ENCODE measurements at regions not wholly inside any gene's neighbourhood (a gene's known extent, or its start where the extent isn't known, plus 50 kb on each side); places are given as distances from the start of the nearest gene placed in this dataset.

DNA sequence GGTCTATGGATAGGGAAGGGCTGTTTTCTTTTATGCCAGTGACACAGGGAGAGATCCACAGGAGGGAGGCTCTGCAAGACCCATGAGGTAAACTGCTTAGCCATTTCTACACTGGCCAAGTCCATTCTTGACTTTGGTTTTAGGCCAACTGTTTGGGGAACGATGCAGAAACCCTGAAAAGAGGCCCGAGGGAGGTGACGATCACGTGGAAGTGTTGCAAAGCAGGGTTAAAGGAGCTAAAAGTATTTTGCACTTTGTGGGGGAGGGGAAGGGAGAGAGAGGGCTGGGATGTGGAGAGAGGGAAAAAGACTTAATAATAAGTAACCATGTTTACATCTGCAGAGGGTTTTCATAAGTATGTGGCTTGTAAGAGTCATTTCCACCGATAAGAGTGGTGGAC, 239.7 kb downstream of the EMX2 start:
- intact Hi-C loops (cut with DNase I): no loop called here

GRCh38 chr10:117783698-117784395, 241.3 kb downstream of the EMX2 start:
- Histone ChIP-seq H3K4me3 (no peak overlapping the region), H3K36me3 (no peaks in the 10 kb centered on the region), H3K27ac (no peak overlapping the region), H3K27me3 (no peaks in the 10 kb centered on the region), H3K4me1 (no peaks in the 10 kb centered on the region), H3K9me3 (no peaks in the 10 kb centered on the region)
- intact Hi-C loops (cut with DNase I): no loop called here
- DNase-seq: no peak
- WGBS, 2 donors: 84 to 92% methylated on average over 9 to 14 of the region's 14 CpGs
- no peak for TF ChIP-seq CTCF (IDR thresholded peaks at IDR 0.05)
- TF ChIP-seq POLR2A (IDR thresholded peaks at IDR 0.05): no peak

More for the DNA sequence above, 239.7 kb downstream of the EMX2 start:
- WGBS, 2 donors: 16 to 32% methylated on average over 5 of the region's 5 CpGs
- no peak overlapping the region for H3K27ac ChIP-seq
- no peaks in the 10 kb centered on the region for H3K36me3 ChIP-seq
- H3K9me3 ChIP-seq: no peaks in the 10 kb centered on the region
- no peaks in the 10 kb centered on the region for H3K4me1 ChIP-seq
- no peaks in the 10 kb centered on the region for H3K27me3 ChIP-seq
- DNase-seq: no peak
- no peak overlapping the region for H3K4me3 ChIP-seq
- no peak for TF ChIP-seq POLR2A (IDR thresholded peaks at IDR 0.05)
- TF ChIP-seq CTCF (IDR thresholded peaks at IDR 0.05): no peak

- Histone ChIP-seq H3K4me3 (no peak overlapping the region), H3K4me1 (no peaks in the 10 kb centered on the region), H3K36me3 (no peaks in the 10 kb centered on the region), H3K27ac (no peak overlapping the region), H3K9me3 (no peaks in the 10 kb centered on the region), H3K27me3 (no peaks in the 10 kb centered on the region)
- DNase-seq: no peak
- TF ChIP-seq POLR2A (IDR thresholded peaks at IDR 0.05): no peak
- no peak for TF ChIP-seq CTCF (IDR thresholded peaks at IDR 0.05)
- 83 to 84% methylated on average over 3 of the region's 3 CpGs for WGBS, 2 donors
- intact Hi-C loops (cut with DNase I): no loop called here
Observed at GRCh38 chr10:117784776-117785175, 242.2 kb downstream of the EMX2 start.

DNA sequence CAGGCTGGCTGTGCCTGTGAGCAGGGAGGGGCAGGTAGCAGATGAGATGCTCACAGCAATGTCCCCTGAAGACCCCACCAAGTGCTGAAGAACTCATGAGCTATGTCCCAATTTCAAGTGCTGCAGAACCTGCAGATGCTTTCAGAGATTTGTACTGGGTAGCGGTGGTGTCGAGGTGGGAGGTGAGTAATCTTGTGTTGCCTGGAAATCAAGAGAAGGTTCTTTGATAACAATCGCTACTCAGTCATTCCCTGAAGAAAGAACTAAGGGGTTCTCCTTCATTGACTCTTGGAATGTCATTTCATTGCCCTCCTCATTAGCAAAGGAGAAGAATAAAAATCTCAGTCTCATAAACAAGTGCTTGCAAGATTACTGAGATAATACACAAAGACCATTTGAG, 246.4 kb downstream of the EMX2 start:
- Histone ChIP-seq H3K9me3 (no peaks in the 10 kb centered on the region), H3K27ac (no peak overlapping the region), H3K4me3 (no peak overlapping the region), H3K36me3 (no peaks in the 10 kb centered on the region), H3K27me3 (peaks cover 0 to 24% (median 0%) of the 10 kb centered on the region in 4 donors), H3K4me1 (no peaks in the 10 kb centered on the region)
- no peak for DNase-seq
- intact Hi-C loops (cut with DNase I): no loop called here
- no peak for TF ChIP-seq POLR2A (IDR thresholded peaks at IDR 0.05)
- no peak for TF ChIP-seq CTCF (IDR thresholded peaks at IDR 0.05)
- 78 to 100% methylated on average over 1 to 3 of the region's 3 CpGs for WGBS, 2 donors

DNA sequence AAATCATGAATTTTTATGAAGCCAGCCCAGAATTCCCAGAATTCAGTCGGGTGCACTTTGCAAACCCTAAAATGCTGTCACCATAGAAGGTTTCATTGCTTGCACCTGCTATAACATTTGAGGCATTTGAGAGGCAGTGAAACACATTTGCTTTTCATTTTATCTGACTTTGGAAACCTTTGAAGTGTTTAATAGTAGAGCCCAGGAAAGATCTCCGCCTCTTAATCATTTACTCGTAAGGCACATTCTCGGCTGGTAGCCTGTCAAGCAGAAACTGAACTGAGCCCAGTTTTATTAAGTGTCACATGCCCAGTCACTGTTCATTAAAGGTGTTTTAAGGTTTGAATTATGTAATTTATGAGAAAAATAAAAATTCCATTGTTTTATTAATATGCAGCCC, 247.6 kb downstream of the EMX2 start:
- Histone ChIP-seq H3K9me3 (no peaks in the 10 kb centered on the region), H3K4me1 (no peaks in the 10 kb centered on the region), H3K36me3 (no peaks in the 10 kb centered on the region), H3K27ac (no peak overlapping the region), H3K27me3 (peaks cover 0 to 34% (median 0%) of the 10 kb centered on the region in 4 donors), H3K4me3 (no peak overlapping the region)
- no peak for TF ChIP-seq POLR2A (IDR thresholded peaks at IDR 0.05)
- TF ChIP-seq CTCF (IDR thresholded peaks at IDR 0.05): no peak
- no peak for DNase-seq
- intact Hi-C loops (cut with DNase I): no loop called here
- 59 to 88% methylated on average over 4 of the region's 4 CpGs for WGBS, 2 donors

Measured in esophagus squamous epithelium (tissue), 5 donors.